Stimulated activated CD8-positive, alpha-beta memory T cell treated with anti-CD3 and anti-CD28 coated beads, Interleukin-7, amount 100 ng/mL, for 48 hours (primary cell): ENCODE measurements at regions not wholly inside any gene's neighbourhood (a gene's known extent, or its start where the extent isn't known, plus 50 kb on each side); places are given as distances from the start of the nearest gene placed in this dataset.

Experiments
- DNase-seq, 2 donors: peaks; one replicate each; pipeline ENCODE4 v3.0.0-alpha.2; 2020; ENCODE audit warnings: low read depth in 1 of 2; ENCODE audit errors: extremely low read depth in 1 of 2

GRCh38 chr3:104846270-104846669, 520.4 kb upstream of the ALCAM start:
- no peak for DNase-seq

- DNase-seq = no peak
Observed at GRCh38 chr3:104849070-104849469, 517.6 kb upstream of the ALCAM start.

- DNase-seq = no peak
Observed at GRCh38 chr3:104854468-104854867, 512.2 kb upstream of the ALCAM start.

- DNase-seq = no peak
Observed at GRCh38 chr3:104855702-104856101, 511.0 kb upstream of the ALCAM start.

- no peak for DNase-seq
Observed at GRCh38 chr3:104856741-104857140, 510.0 kb upstream of the ALCAM start.

GRCh38 chr3:104868291-104868690, 498.4 kb upstream of the ALCAM start:
- no peak for DNase-seq

GRCh38 chr3:104870276-104870675, 496.4 kb upstream of the ALCAM start:
- DNase-seq = no peak

- DNase-seq = no peak
Observed at GRCh38 chr3:104873331-104873730, 493.4 kb upstream of the ALCAM start.

- no peak for DNase-seq
Observed at GRCh38 chr3:104878395-104878794, 488.3 kb upstream of the ALCAM start.

GRCh38 chr3:104879919-104880318, 486.8 kb upstream of the ALCAM start:
- no peak for DNase-seq

GRCh38 chr3:104885214-104885814, 481.4 kb upstream of the ALCAM start:
- no peak for DNase-seq

- DNase-seq = no peak
Observed at GRCh38 chr3:104886220-104886995, 480.3 kb upstream of the ALCAM start.

GRCh38 chr3:104887069-104887468, 479.6 kb upstream of the ALCAM start:
- no peak for DNase-seq

- no peak for DNase-seq
Observed at GRCh38 chr3:104887619-104888018, 479.1 kb upstream of the ALCAM start.

- no peak for DNase-seq
Observed at GRCh38 chr3:104892044-104892443, 474.7 kb upstream of the ALCAM start.

GRCh38 chr3:104896624-104897023, 470.1 kb upstream of the ALCAM start:
- no peak for DNase-seq

GRCh38 chr3:104901396-104901795, 465.3 kb upstream of the ALCAM start:
- no peak for DNase-seq

- no peak for DNase-seq
Observed at GRCh38 chr3:104903064-104903463, 463.6 kb upstream of the ALCAM start.

GRCh38 chr3:104906001-104906639, 460.6 kb upstream of the ALCAM start:
- no peak for DNase-seq

GRCh38 chr3:104907507-104907906, 459.2 kb upstream of the ALCAM start:
- DNase-seq = no peak

- no peak for DNase-seq
Observed at GRCh38 chr3:104908761-104909160, 457.9 kb upstream of the ALCAM start.

- DNase-seq = no peak
Observed at GRCh38 chr3:104909198-104909597, 457.5 kb upstream of the ALCAM start.
